H9 (cell line): ENCODE measurements at regions not wholly inside any gene's neighbourhood (a gene's known extent, or its start where the extent isn't known, plus 50 kb on each side); places are given as distances from the start of the nearest gene placed in this dataset.

Experiments used
- DNase-seq: peaks from one replicate; pipeline ENCODE4 v3.0.0-alpha.2; 2017
- H2AFZ ChIP-seq: one replicate; pipeline ENCODE4 v1.6.1; 2013; ENCODE audit warnings: mild to moderate bottlenecking, low read length, control low read depth, moderate library complexity
- H2AK5ac ChIP-seq: 2 replicates; pipeline ENCODE4 v1.6.1; 2013; ENCODE audit warnings: low read length, control low read depth, mixed read lengths; ENCODE audit not compliant: insufficient read length
- H2BK120ac ChIP-seq: one replicate; pipeline ENCODE4 v1.6.1; 2013; ENCODE audit warnings: low read depth, mild to moderate bottlenecking, low read length, control low read depth, inconsistent platforms; ENCODE audit not compliant: poor library complexity, severe bottlenecking
- H2BK12ac ChIP-seq: 2 replicates; pipeline ENCODE4 v1.6.1; 2013; ENCODE audit warnings: low read length, control low read depth, mixed read lengths, low read depth; ENCODE audit not compliant: insufficient read length
- H2BK15ac ChIP-seq: 2 replicates; pipeline ENCODE4 v1.6.1; 2013; ENCODE audit warnings: low read depth, low read length, control low read depth
- H2BK20ac ChIP-seq: one replicate; pipeline ENCODE4 v1.6.1; 2013; ENCODE audit warnings: low read depth, mild to moderate bottlenecking, low read length, control low read depth, inconsistent platforms; ENCODE audit not compliant: poor library complexity, severe bottlenecking
- H2BK5ac ChIP-seq: 2 replicates; pipeline ENCODE4 v1.6.1; 2013; ENCODE audit warnings: low read length, control low read depth, mixed read lengths; ENCODE audit not compliant: insufficient read length
- H3K14ac ChIP-seq: 2 replicates; pipeline ENCODE4 v1.6.1; 2013; ENCODE audit warnings: low read length, control low read depth; ENCODE audit not compliant: insufficient read depth
- H3K18ac ChIP-seq: 2 replicates; pipeline ENCODE4 v1.6.1; 2013; ENCODE audit warnings: low read depth, mild to moderate bottlenecking, mixed read lengths, low read length, control low read depth; ENCODE audit not compliant: insufficient read length
- H3K23ac ChIP-seq: 2 replicates; pipeline ENCODE4 v1.6.1; 2013; ENCODE audit warnings: low read length, control low read depth, mixed read lengths, low read depth; ENCODE audit not compliant: insufficient read length
- H3K23me2 ChIP-seq: 2 replicates; pipeline ENCODE4 v1.6.1; 2013; ENCODE audit warnings: low read depth, mild to moderate bottlenecking, mixed read lengths, low read length, control low read depth; ENCODE audit not compliant: insufficient read length, poor library complexity, severe bottlenecking
- H3K27ac ChIP-seq: 2 replicates; pipeline ENCODE4 v1.5.1; 2013; ENCODE audit warnings: low read length, control low read depth, mixed read lengths, low read depth; ENCODE audit not compliant: insufficient read length
- H3K27me3 ChIP-seq: 2 replicates; pipeline ENCODE4 v1.6.1; 2013; ENCODE audit warnings: low read length, control low read depth, inconsistent platforms; ENCODE audit not compliant: insufficient read depth
- H3K4ac ChIP-seq: 2 replicates; pipeline ENCODE4 v1.6.1; 2013; ENCODE audit warnings: low read depth, mild to moderate bottlenecking, control low read depth, inconsistent platforms, low read length, moderate library complexity
- H3K4me1 ChIP-seq: 2 replicates; pipeline ENCODE4 v1.6.1; 2013; ENCODE audit warnings: low read length, control low read depth, inconsistent platforms; ENCODE audit not compliant: insufficient read depth
- H3K4me2 ChIP-seq: 2 replicates; pipeline ENCODE4 v1.6.1; 2013; ENCODE audit warnings: low read length, control low read depth, mixed read lengths; ENCODE audit not compliant: insufficient read length, insufficient read depth
- H3K56ac ChIP-seq: 2 replicates; pipeline ENCODE4 v1.6.1; 2013; ENCODE audit warnings: low read depth, mild to moderate bottlenecking, mixed read lengths, low read length, control low read depth; ENCODE audit not compliant: insufficient read length
- H3K79me1 ChIP-seq: 2 replicates; pipeline ENCODE4 v1.6.1; 2013; ENCODE audit warnings: low read depth, mild to moderate bottlenecking, moderate library complexity, low read length, control low read depth, inconsistent platforms; ENCODE audit not compliant: insufficient read depth, poor library complexity, severe bottlenecking
- H3K79me2 ChIP-seq: 2 replicates; pipeline ENCODE4 v1.6.1; 2013; ENCODE audit warnings: low read length, control low read depth, inconsistent platforms; ENCODE audit not compliant: insufficient read depth
- H3K9ac ChIP-seq: 2 replicates; pipeline ENCODE4 v1.6.1; 2013; ENCODE audit warnings: low read length, control low read depth, mixed read lengths; ENCODE audit not compliant: insufficient read length; ENCODE audit errors: extremely low read depth
- H3K9me3 ChIP-seq: one replicate; pipeline ENCODE4 v1.6.1; 2013; ENCODE audit warnings: low read depth, low read length, inconsistent platforms; ENCODE audit not compliant: control insufficient read depth
- H3T11ph ChIP-seq: one replicate; pipeline ENCODE4 v1.6.1; 2013; ENCODE audit warnings: mild to moderate bottlenecking, low read length, control low read depth, inconsistent platforms
- H4K20me1 ChIP-seq: one replicate; pipeline ENCODE4 v1.6.1; 2013; ENCODE audit not compliant: control insufficient read depth, insufficient read length, insufficient read depth
- H4K5ac ChIP-seq: 2 replicates; pipeline ENCODE4 v1.6.1; 2013; ENCODE audit warnings: low read depth, mild to moderate bottlenecking, mixed read lengths, low read length, control low read depth; ENCODE audit not compliant: insufficient read length
- H4K8ac ChIP-seq: replicated peaks from 2 replicates; pipeline ENCODE4 v1.6.1; 2013; ENCODE audit warnings: low read length, control low read depth, mixed read lengths, low read depth; ENCODE audit not compliant: insufficient read length
- H4K91ac ChIP-seq: 2 replicates; pipeline ENCODE4 v1.6.1; 2013; ENCODE audit warnings: low read depth, mild to moderate bottlenecking, moderate library complexity, mixed read lengths, low read length, control low read depth; ENCODE audit not compliant: insufficient read length
- H3K27ac Mint-ChIP-seq, 3 experiments: 2 replicates in 2 of 3; 3 replicates in 1 of 3; pipeline ENCODE4 v1.8.0; 2020 to 2021; ENCODE audit warnings: mixed read lengths in 3 of 3, mild to moderate bottlenecking in 1 of 3, moderate library complexity in 1 of 3
- H3K27me3 Mint-ChIP-seq: 2 replicates; pipeline ENCODE4 v1.8.0; 2021; ENCODE audit warnings: low read depth, mild to moderate bottlenecking, moderate library complexity, mixed read lengths
- H3K36me3 Mint-ChIP-seq, 3 experiments: 2 replicates in 2 of 3; 3 replicates in 1 of 3; pipeline ENCODE4 v1.8.0; 2020 to 2021; ENCODE audit warnings: low read depth in 3 of 3, mixed read lengths in 3 of 3; ENCODE audit not compliant: insufficient read depth in 1 of 3
- H3K4me1 Mint-ChIP-seq, 2 experiments: 2 replicates each; pipeline ENCODE4 v1.8.0; 2020; ENCODE audit warnings: mixed read lengths in 2 of 2
- H3K4me3 Mint-ChIP-seq, 2 experiments: 2 replicates in 1 of 2; 3 replicates in 1 of 2; pipeline ENCODE4 v1.8.0; 2020 to 2021; ENCODE audit warnings: mild to moderate bottlenecking in 2 of 2, mixed read lengths in 2 of 2, moderate library complexity in 1 of 2
- H3K9me3 Mint-ChIP-seq, 2 experiments: 2 replicates in 1 of 2; 3 replicates in 1 of 2; pipeline ENCODE4 v1.8.0; 2020; ENCODE audit warnings: mild to moderate bottlenecking in 2 of 2, mixed read lengths in 2 of 2, moderate library complexity in 1 of 2
- WGBS: extraction: QIAGEN DNeasy Blood & Tissue Kit; methylation state at CpG from one replicate; pipeline ENCODE4 v1.1.7; 2013; ENCODE audit warnings: missing lambda C conversion rate, low lambda C conversion rate, mixed read lengths; ENCODE audit not compliant: insufficient read length; ENCODE audit errors: extremely low coverage; 5-methylcytosine and 5-hydroxymethylcytosine counted together
- TF ChIP-seq, protein P1 (sequence below): fragments of 200-600 bp; sonication (generic); conservative IDR thresholded peaks from 3 replicates; pipeline ENCODE4 v1.8.0; 2021; ENCODE audit warnings: antibody characterized with exemption, mild to moderate bottlenecking

DNA sequence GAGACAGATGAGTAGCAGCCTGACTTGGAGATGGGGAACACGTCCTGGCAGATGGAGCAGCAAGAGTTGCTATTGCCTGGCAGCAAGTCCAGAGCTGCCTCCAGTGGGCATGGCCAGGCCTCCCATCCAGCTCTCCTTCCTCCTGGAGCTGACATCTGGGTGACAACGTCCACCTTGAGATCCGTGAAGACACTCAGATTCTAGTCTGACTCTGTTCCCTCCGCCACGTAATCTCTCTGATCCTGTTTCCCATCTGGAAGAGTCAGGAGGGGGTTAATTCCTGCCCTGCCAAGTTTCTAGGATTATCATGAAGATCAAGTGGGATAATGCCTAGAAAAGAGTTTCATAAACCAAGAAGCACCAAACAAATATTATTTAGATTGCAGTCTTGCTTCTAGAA is 65.3 kb upstream of the FAM181A start:
- no peaks in the 10 kb centered on the region for H4K20me1 ChIP-seq
- no peak overlapping the region for H2BK12ac ChIP-seq
- Mint-ChIP-seq H3K4me3 (no peak overlapping the region), H3K27me3 (peaks cover 26% of the 10 kb centered on the region), H3K36me3 (no peaks in the 10 kb centered on the region), H3K4me1 (peaks cover 13% of the 10 kb centered on the region in 2 experiments), H3K27ac (no peak overlapping the region), H3K9me3 (peaks cover 3% of the 10 kb centered on the region in 2 experiments; a peak in 3 of 5 replicates)
- no peak overlapping the region for H2AK5ac ChIP-seq
- no peak overlapping the region for H2BK120ac ChIP-seq
- no peak overlapping the region for H3K4me2 ChIP-seq
- no peaks in the 10 kb centered on the region for H3K9me3 ChIP-seq
- no peaks in the 10 kb centered on the region for H3K79me1 ChIP-seq
- H3T11ph ChIP-seq, result no peak overlapping the region
- no peak for DNase-seq
- no peak overlapping the region for H3K23ac ChIP-seq
- no CpG with 5 or more reads among the region's 5 CpGs for WGBS
- no peak overlapping the region for H3K56ac ChIP-seq
- no peak overlapping the region for H3K4ac ChIP-seq
- no peak overlapping the region for H2BK20ac ChIP-seq
- no peak overlapping the region for H2AFZ ChIP-seq
- H3K27ac ChIP-seq, result no peak overlapping the region
- no peak overlapping the region for H4K5ac ChIP-seq
- H3K79me2 ChIP-seq, result no peaks in the 10 kb centered on the region
- TF ChIP-seq, protein P1, sequence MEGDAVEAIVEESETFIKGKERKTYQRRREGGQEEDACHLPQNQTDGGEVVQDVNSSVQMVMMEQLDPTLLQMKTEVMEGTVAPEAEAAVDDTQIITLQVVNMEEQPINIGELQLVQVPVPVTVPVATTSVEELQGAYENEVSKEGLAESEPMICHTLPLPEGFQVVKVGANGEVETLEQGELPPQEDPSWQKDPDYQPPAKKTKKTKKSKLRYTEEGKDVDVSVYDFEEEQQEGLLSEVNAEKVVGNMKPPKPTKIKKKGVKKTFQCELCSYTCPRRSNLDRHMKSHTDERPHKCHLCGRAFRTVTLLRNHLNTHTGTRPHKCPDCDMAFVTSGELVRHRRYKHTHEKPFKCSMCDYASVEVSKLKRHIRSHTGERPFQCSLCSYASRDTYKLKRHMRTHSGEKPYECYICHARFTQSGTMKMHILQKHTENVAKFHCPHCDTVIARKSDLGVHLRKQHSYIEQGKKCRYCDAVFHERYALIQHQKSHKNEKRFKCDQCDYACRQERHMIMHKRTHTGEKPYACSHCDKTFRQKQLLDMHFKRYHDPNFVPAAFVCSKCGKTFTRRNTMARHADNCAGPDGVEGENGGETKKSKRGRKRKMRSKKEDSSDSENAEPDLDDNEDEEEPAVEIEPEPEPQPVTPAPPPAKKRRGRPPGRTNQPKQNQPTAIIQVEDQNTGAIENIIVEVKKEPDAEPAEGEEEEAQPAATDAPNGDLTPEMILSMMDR, result no peak
- H4K8ac ChIP-seq, result no peak overlapping the region
- no peak overlapping the region for H2BK15ac ChIP-seq
- H3K23me2 ChIP-seq, result no peaks in the 10 kb centered on the region
- H3K14ac ChIP-seq, result no peak overlapping the region
- H3K4me1 ChIP-seq, result no peaks in the 10 kb centered on the region
- no peak overlapping the region for H4K91ac ChIP-seq
- H3K27me3 ChIP-seq, result no peaks in the 10 kb centered on the region
- no peak overlapping the region for H3K18ac ChIP-seq
- H3K9ac ChIP-seq, result no peak overlapping the region
- H2BK5ac ChIP-seq, result no peak overlapping the region
